ENCODE measurements at regions not wholly inside any gene's neighbourhood (a gene's known extent, or its start where the extent isn't known, plus 50 kb on each side); places are given as distances from the start of the nearest gene placed in this dataset.

DNA sequence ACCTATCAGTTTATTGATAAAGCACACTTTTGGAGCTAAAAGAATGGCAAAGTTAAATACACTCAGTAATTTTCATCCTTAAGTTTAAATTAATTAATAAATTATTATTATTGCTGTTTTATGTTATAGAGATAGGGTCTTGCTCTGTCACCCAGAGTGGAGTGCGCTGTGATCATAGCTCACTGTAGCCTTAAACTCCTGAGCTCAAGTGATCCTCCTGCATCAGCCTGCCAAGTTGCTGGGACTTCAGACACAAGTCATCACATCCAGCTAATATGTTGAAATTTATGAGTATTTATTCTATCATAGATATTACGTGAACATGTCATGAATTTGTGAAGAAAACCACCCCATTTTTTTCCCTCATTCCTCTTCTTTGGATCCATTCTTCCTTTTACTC lies 64.2 kb downstream of the GJA1 start:
- DNase-seq, result no peak

- DNase-seq, result no peak
Measured at GRCh38 chr6:121503589-121503991, 68.1 kb downstream of the GJA1 start.

- no peak for DNase-seq
Measured at GRCh38 chr6:121504227-121504626, 68.8 kb downstream of the GJA1 start.

DNA sequence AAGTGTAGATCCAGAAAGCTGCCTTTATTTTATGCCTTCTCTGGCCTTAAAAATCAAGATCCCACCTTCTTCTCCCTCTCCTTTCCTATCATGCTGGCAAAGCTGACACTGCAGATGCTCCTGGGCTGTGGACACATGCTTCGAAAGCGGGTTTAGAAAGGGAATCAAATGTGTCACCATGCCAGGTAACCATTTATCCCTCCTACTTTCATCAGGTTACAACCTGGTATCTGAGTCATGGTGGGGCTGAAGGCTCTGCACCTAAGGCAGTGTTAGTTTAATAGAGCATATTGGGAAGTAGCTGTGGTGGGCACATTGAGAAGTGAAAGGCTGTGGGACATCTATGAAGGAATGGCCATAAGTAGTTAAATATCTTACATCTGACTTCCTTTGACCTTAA lies 69.8 kb downstream of the GJA1 start:
- DNase-seq, result no peak

DNA sequence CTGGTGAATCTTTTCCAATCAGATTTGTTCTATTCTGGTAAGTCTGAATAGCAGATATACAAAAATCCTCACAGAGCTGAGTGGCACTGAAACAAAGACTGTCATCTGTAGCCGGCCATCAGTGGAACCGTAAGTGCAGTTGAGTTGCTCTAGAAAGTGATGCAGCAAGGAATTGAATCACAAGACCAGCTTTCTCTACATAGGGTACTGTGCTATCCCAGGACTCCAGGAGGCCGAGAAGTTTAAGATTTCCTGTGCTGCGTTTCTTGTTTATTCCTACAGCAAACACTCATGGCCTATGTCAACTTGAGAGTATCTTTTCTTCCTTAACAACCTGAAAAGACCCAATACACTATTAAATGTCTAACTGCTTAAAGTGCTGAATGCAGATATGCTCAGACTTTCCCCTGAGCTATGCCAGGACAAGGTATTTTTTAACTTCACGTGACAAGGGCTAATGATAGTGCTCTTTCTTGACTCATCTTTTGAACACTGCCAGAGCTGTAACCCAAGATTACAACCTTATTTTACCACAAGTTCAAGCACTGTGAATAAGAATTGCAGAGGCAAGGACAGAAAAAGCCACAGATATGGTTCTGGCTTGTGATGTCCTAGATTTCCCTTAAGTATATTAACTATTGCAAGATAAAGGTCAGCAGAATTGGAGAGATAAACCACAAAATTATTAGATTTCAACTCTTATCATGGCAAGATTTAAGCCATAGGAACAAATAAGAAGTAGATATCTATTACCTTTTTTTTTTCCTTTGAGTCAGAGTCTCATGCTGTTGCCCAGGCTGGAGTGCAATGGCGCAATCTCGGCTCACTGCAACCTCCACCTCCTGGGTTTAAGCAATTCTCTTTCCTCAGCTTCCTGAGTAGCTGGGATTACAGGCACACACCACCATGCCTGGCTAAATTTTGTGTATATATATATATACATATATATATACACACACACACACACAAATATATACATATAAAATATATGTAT lies 71.6 kb downstream of the GJA1 start:
- no peak for DNase-seq

DNA sequence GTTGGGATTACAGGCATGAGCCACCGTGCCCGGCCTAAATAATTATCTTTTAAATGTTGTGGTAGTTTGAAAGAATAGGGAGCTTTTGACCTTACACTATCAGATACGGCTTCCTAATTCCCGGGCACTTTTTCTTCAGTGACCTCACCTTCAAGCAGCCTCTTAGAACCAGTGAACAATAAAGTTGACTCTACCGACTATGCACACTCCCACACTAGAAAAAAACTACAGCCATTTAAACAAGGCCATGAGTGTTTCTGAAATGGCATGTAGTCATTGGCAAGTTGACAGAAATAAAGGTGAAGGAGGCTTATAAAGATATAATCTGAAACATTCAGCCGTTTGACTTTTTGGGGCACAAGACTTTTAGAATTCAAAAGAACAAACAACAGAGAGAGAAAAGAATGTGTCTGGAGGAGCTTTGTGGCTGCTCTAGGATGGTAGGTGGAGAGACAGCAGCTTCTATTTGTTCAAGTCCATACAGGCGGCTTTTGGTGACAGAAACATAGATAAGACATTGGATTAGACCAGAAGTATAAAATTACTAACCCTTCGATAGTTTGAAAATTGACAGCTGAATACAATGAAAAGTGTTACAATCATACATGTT lies 75.2 kb downstream of the GJA1 start:
- DNase-seq, result no peak

GRCh38 chr6:121515630-121516265 lies 80.3 kb downstream of the GJA1 start:
- DNase-seq, result no peak

GRCh38 chr6:121516331-121516730 lies 80.9 kb downstream of the GJA1 start:
- no peak for DNase-seq

DNA sequence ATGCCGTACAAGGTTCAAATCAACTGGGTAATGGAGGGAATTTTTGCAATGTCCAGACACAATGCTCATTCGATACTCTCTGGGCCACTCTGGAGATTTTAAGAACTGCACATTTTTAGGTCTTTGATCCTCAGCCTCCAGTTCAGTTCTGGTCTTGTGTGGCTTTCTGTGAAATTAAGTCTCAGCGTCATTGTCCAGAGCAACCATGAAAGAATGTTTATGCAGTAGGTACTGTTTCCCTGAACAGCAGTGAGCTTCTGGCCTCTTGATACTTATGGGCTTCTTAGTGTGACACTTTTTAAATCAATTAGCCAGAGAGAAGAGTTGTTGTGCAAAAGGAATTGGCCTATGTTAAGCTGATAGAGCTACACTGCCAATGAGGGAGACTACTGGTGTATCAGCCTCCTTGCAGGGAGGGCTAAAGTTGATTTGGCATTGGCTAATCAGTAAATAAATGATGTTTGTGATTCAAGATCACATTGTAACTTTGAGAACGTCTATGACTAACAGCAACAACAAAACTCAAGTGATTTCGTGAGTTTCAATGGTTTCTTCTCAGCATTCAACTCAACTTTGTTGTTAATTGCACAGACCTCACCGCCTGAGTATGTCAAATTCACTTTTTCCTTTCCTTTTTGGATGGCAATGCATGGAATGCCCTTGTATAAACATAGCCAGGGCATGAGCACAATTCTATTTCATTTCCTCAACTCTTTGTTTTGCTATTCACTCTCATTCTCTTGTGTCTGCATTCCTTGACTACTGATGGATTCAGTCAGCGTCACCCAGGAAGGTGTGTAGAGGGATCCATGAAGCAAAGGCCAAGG lies 85.1 kb downstream of the GJA1 start:
- no peak for DNase-seq

- no peak for DNase-seq
Measured at GRCh38 chr6:121521164-121521555, 85.7 kb downstream of the GJA1 start.

- DNase-seq, result no peak
Measured at GRCh38 chr6:121522265-121522664, 86.8 kb downstream of the GJA1 start.

DNA sequence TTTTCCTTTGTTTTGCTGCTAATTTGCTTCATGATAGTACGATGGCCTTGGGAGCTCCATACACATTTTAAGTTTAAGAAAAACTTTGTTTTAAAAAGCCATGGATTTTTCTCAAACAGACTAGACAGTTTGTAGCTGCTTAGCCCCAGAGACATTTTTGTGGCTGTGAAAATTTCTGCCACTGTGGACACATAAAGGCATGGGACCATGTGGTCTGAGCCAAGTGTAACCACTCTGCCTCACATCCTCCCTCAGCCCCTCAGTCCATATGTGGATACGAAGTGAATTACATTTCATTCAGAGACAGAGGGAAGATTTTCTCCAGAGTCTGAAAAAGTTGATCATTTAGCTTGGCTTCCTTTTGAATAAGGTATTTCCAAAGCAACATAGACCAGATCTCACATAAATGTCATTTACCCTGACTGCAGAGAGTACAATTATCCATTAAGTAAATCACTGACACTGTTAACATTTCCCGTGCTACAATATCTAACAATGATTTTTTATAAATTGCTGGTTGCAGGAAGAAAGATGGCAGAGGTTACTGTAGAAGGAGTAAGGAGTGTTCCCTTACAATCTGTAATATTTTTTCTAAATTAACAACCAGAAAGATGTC lies 87.4 kb downstream of the GJA1 start:
- no peak for DNase-seq

- DNase-seq, result no peak
Measured at GRCh38 chr6:121523628-121524027, 88.2 kb downstream of the GJA1 start.

- no peak for DNase-seq
Measured at GRCh38 chr6:121526282-121526681, 90.8 kb downstream of the GJA1 start.

- DNase-seq, result no peak
Measured at GRCh38 chr6:121531658-121532169, 96.3 kb downstream of the GJA1 start.

DNA sequence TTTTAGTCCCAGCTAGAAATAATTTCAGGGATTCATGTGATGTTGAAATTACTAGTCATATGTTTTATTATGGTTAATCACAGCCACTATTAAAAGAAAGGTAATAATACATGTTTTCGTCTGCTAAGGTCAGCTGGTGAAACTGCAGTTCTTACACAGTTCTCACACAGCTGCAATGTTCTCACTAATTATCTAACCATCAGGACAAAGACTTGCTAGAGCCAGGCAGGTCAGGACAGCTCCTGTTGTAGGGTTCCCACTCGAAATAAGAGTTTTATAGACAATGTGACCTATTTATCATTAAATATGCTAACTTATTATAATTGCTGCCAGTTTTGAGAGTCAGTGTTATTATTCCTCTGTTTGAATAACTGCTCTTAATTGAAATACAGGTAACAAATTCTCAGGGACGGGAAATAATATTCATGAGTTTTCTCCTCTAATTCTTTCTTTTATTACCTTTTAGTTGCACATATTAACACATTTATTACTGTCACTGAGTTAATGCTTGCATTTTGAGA lies 97.9 kb downstream of the GJA1 start:
- no peak for DNase-seq

DNA sequence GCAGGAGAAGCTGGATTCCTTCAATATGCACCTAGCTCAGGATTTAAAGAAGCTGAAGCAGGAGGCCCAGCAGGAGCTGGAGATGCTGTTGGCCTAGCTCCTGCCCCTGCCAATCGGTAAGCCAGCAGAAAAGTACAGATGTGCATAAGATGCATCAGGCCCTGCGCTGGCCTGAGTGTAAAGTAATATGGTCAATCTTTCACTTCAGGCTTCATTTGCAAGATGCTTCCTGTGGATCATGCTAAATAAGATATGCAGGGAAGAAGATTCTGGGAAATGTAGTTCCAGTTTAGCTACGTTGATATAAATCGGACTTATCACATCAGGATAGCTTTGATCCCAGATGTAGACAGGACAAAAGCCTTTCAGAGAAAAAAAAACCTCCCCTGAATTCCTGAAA lies 100.3 kb downstream of the GJA1 start:
- no peak for DNase-seq

DNA sequence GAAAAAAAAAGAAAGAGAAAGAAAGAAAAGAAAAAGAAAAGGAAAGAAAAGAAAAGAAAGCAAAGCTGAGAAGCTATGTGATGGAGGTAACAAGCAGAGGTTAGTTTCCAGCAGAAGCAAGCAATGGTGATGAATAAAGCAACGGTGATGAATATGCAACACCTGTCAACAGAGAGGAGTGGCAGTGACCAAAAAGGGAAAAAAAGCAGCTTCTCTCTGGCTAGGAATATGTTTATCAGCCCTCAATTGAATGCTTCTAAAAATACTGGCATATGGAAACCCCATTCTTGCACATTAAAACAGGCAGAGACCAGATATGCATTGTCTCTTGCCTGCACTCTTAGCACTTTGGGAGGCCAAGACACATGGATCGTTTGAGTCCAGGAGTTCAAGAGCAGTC lies 100.9 kb downstream of the GJA1 start:
- DNase-seq, result no peak

DNA sequence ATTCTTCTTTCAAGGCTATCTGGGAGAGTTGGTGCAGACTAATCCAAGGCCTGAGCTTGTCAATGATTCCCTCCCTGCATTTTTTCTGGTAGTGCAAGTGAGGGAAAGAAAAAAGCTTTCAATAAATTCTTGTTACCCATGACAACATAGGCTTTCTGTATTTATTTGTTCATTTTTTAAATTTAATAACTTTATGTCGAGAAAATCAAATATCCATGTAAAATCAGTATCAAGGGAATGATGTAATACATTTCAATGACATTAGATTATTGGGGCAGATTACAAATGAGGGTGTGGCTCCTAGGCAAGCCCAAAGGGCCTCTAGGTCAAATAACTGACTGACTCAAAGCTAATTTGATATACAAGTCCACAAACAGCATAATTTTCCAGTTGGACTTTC lies 104.0 kb downstream of the GJA1 start:
- no peak for DNase-seq

DNA sequence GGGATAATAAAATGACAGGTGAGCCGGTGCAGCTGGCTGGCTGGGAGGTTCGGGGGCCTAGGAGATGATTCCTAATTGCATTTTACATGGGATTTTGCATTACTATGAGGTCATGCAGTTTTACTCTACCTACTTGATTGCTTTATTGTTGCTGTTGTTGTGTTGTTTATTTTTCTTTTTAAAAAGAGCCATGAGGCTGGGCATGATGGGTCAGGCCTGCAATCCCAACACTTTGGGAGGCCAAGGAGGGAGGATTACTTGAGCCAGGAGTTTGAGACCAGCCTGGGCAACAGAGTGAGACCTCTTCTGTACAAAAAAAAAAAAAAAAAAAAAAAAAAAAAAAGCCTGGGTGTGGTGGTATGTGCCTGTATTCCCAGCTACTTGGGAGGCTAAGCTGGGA lies 104.8 kb downstream of the GJA1 start:
- DNase-seq, result no peak

DNA sequence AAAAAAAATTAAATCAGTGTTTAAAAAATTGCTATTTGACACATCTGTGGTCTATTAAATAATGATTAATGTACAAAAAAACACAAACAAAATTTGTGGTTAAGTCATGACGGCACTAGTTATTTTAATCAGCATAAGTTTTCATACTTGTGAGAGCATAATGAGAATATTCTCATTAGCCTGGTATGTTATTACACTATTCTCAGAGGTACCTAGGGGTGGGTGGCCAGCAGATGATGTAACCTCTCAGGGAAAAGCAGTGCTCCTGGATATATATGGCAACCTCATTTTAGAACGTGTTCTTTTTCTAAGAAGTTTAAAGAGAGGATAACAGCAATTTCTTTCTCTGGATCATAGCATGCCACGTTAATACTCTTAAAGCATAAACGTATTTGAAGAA lies 109.2 kb downstream of the GJA1 start:
- DNase-seq, result no peak

DNA sequence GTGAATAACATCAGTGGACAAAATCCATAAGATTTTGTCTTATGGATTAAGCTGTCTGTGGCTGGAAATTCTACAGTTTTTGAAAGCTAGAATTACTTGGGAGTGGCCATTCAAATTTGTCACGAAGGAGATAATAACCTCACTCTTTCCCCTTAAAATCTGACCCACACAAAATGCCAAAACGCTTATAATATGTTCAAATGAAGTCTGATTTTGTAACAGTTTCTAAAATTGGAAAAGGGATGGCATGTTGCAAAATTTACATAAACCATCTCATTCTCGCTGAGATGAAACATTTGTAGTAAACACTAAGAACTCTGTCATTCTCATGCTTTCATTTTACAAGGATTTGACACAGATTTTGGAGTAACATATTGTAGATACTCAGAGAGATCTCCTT lies 112.7 kb downstream of the GJA1 start:
- DNase-seq, result no peak
